DND-41 (cell line): ENCODE measurements at regions not wholly inside any gene's neighbourhood (a gene's known extent, or its start where the extent isn't known, plus 50 kb on each side); places are given as distances from the start of the nearest gene placed in this dataset.

Experiments
- ATAC-seq: fragments of 200-7000 bp; cut with Tn5 transposase; 3 replicates; pipeline ENCODE4 v1.9.1; 2021; ENCODE audit warnings: low read depth; ENCODE audit not compliant: insufficient read depth
- DNase-seq: peaks from one replicate; pipeline ENCODE4 v3.0.0-alpha.2; 2020
- H2AFZ ChIP-seq: 2 replicates; pipeline ENCODE4 v1.6.0; 2012; ENCODE audit warnings: low read depth, low read length
- H3K27ac ChIP-seq: 2 replicates; pipeline ENCODE4 v1.5.1; 2012; ENCODE audit warnings: low read length, inconsistent platforms
- H3K27me3 ChIP-seq: fragments of 200-600 bp; sonication (generic); 2 replicates; pipeline ENCODE4 v1.6.0; 2012; ENCODE audit warnings: low read length, mild to moderate bottlenecking, inconsistent platforms; ENCODE audit not compliant: insufficient read depth, poor library complexity
- H3K36me3 ChIP-seq: 2 replicates; pipeline ENCODE4 v1.5.1; 2012; ENCODE audit warnings: low read length, inconsistent platforms; ENCODE audit not compliant: insufficient read depth
- H3K4me1 ChIP-seq: 2 replicates; pipeline ENCODE4 v1.5.1; 2012; ENCODE audit warnings: mild to moderate bottlenecking, low read length; ENCODE audit not compliant: insufficient read depth
- H3K4me2 ChIP-seq: 2 replicates; pipeline ENCODE4 v1.6.0; 2012; ENCODE audit warnings: mild to moderate bottlenecking, moderate library complexity, low read length, inconsistent platforms; ENCODE audit not compliant: insufficient read depth
- H3K4me3 ChIP-seq, 2 experiments: fragments of 200-600 bp in 1 of 2; shearing (Covaris generic) in 1 of 2; 2 replicates each; pipeline ENCODE4 v1.5.1; 2012 to 2016; ENCODE audit warnings: inconsistent platforms in 2 of 2, low read length in 2 of 2, mild to moderate bottlenecking in 2 of 2, low read depth in 1 of 2, moderate library complexity in 1 of 2
- H3K79me2 ChIP-seq: 2 replicates; pipeline ENCODE4 v1.6.0; 2012; ENCODE audit warnings: low read length, inconsistent platforms; ENCODE audit not compliant: insufficient read depth
- H3K9ac ChIP-seq: 2 replicates; pipeline ENCODE4 v1.6.0; 2012; ENCODE audit warnings: low read depth, mild to moderate bottlenecking, inconsistent platforms, low read length, moderate library complexity
- H3K9me3 ChIP-seq: 2 replicates; pipeline ENCODE4 v1.5.1; 2012; ENCODE audit warnings: low read length, moderate library complexity, mild to moderate bottlenecking, inconsistent platforms; ENCODE audit not compliant: insufficient read depth, severe bottlenecking
- H4K20me1 ChIP-seq: 2 replicates; pipeline ENCODE4 v1.6.0; 2012; ENCODE audit warnings: low read length; ENCODE audit not compliant: insufficient read depth
- EZH2 ChIP-seq: IDR thresholded peaks from 3 replicates; pipeline ENCODE4 v1.6.1; 2012; ENCODE audit warnings: borderline replicate concordance, low read depth, mild to moderate bottlenecking, moderate library complexity, low read length, inconsistent platforms; ENCODE audit not compliant: severe bottlenecking
- TF ChIP-seq, protein P1 (sequence below): IDR thresholded peaks from 2 replicates; pipeline ENCODE4 v1.5.1; 2012; ENCODE audit warnings: borderline replicate concordance, low read length, moderate library complexity, mild to moderate bottlenecking; ENCODE audit not compliant: poor library complexity, severe bottlenecking; ENCODE audit errors: extremely low read depth

DNA sequence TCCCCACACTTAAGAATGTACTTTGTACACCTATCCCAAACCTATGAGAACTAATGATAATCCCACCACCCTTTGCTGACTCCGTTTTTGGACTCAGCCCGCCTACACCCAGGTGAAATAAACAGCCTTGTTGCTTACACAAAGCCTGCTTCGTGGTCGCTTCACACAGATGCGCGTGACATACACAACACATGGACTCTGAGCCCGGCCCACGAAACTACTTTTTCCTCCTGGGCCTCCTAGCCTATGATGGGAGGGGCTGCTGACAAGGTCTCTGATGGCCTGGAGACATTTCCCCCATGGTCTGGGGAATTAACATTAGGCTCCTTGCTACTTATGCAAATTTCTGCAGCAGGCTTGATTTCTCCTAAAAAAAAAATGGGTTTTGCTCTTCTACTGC, 1176.4 kb upstream of the RAG2 start:
- no peaks in the 10 kb centered on the region for H3K27me3 ChIP-seq
- H3K4me3 ChIP-seq: no peak overlapping the region
- H4K20me1 ChIP-seq: no peaks in the 10 kb centered on the region
- TF ChIP-seq, protein P1, sequence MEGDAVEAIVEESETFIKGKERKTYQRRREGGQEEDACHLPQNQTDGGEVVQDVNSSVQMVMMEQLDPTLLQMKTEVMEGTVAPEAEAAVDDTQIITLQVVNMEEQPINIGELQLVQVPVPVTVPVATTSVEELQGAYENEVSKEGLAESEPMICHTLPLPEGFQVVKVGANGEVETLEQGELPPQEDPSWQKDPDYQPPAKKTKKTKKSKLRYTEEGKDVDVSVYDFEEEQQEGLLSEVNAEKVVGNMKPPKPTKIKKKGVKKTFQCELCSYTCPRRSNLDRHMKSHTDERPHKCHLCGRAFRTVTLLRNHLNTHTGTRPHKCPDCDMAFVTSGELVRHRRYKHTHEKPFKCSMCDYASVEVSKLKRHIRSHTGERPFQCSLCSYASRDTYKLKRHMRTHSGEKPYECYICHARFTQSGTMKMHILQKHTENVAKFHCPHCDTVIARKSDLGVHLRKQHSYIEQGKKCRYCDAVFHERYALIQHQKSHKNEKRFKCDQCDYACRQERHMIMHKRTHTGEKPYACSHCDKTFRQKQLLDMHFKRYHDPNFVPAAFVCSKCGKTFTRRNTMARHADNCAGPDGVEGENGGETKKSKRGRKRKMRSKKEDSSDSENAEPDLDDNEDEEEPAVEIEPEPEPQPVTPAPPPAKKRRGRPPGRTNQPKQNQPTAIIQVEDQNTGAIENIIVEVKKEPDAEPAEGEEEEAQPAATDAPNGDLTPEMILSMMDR: no peak
- TF ChIP-seq EZH2: no peak
- no peak overlapping the region for H3K4me2 ChIP-seq
- H3K79me2 ChIP-seq: no peaks in the 10 kb centered on the region
- H2AFZ ChIP-seq: no peak overlapping the region
- no peak for DNase-seq
- H3K9me3 ChIP-seq: no peaks in the 10 kb centered on the region
- no peak for ATAC-seq
- H3K9ac ChIP-seq: no peak overlapping the region
- no peaks in the 10 kb centered on the region for H3K36me3 ChIP-seq
- H3K4me1 ChIP-seq: no peaks in the 10 kb centered on the region
- no peak overlapping the region for H3K27ac ChIP-seq

DNA sequence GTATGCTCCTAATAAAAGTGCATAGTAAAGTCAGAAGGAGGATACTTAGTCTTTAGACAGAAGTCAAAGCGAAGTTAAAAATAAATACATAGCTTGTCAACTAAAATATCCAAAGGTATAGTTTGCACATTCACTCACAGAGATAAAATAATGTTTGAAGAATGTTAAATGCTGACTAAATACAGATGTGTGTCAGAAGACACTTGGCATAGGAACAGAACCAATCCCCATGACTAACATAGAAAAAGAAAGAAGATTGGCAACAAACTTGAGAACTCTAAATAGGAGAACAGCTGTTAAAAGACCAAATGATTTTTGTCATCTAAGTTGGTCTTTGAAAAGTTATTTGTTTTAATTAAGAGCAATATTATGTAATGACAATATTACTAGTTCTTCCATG, 1172.1 kb upstream of the RAG2 start:
- no peak for ATAC-seq
- no peak overlapping the region for H3K9ac ChIP-seq
- no peak overlapping the region for H3K4me3 ChIP-seq
- H2AFZ ChIP-seq: no peak overlapping the region
- H4K20me1 ChIP-seq: no peaks in the 10 kb centered on the region
- H3K4me2 ChIP-seq: no peak overlapping the region
- TF ChIP-seq, protein P1: no peak
- TF ChIP-seq EZH2: no peak
- H3K27ac ChIP-seq: no peak overlapping the region
- no peaks in the 10 kb centered on the region for H3K36me3 ChIP-seq
- DNase-seq: no peak
- no peaks in the 10 kb centered on the region for H3K9me3 ChIP-seq
- H3K27me3 ChIP-seq: no peaks in the 10 kb centered on the region
- H3K4me1 ChIP-seq: no peaks in the 10 kb centered on the region
- no peaks in the 10 kb centered on the region for H3K79me2 ChIP-seq

DNA sequence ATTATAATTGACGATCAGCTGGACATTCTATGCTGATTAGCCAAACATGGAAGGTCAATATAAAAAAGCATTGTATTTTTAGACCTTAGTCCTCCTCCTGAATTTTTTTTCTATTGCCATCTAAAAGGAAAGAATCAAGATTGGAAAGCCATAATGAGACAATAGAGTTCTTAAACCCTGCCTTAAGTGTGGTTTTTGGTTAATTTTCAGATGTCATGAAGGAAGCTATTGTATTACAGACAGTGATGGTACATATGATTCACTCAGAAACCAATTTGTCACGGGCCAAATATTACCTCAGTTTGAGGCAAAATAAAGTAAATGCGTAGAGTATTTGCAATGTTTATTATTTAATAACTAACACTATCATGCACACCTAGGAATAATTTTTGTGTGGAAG, 1164.0 kb upstream of the RAG2 start:
- no peak overlapping the region for H3K27ac ChIP-seq
- TF ChIP-seq EZH2: no peak
- TF ChIP-seq, protein P1: no peak
- no peak overlapping the region for H3K4me3 ChIP-seq
- H3K4me2 ChIP-seq: no peak overlapping the region
- no peaks in the 10 kb centered on the region for H3K36me3 ChIP-seq
- H3K9me3 ChIP-seq: no peaks in the 10 kb centered on the region
- no peak overlapping the region for H3K9ac ChIP-seq
- H4K20me1 ChIP-seq: no peaks in the 10 kb centered on the region
- H3K79me2 ChIP-seq: no peaks in the 10 kb centered on the region
- H3K27me3 ChIP-seq: no peaks in the 10 kb centered on the region
- no peak for DNase-seq
- no peaks in the 10 kb centered on the region for H3K4me1 ChIP-seq
- H2AFZ ChIP-seq: no peak overlapping the region
- no peak for ATAC-seq

DNA sequence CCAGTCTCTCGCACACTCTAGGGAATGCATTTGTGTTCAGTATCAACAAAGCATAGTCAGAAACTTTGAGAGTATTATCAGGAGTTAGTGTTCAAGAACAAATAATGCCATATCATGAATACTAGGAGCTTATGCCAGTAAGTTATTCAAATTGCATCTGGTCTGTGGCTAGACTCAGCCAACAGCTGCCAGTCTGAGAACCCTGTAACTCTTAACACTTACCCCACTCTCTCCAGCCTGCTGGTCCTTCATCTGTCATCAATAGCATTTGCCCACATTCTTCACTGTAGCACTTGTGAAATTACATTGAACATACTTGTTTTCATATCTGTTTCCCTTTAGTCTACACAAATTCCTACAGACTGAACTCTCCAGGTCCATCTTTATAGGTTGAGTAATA, 1157.5 kb upstream of the RAG2 start:
- H2AFZ ChIP-seq: no peak overlapping the region
- no peaks in the 10 kb centered on the region for H3K27me3 ChIP-seq
- H3K79me2 ChIP-seq: no peaks in the 10 kb centered on the region
- H3K4me1 ChIP-seq: no peaks in the 10 kb centered on the region
- H3K4me2 ChIP-seq: no peak overlapping the region
- TF ChIP-seq EZH2: no peak
- TF ChIP-seq, protein P1: no peak
- DNase-seq: no peak
- no peaks in the 10 kb centered on the region for H3K9me3 ChIP-seq
- H3K9ac ChIP-seq: no peak overlapping the region
- no peaks in the 10 kb centered on the region for H4K20me1 ChIP-seq
- no peaks in the 10 kb centered on the region for H3K36me3 ChIP-seq
- no peak overlapping the region for H3K4me3 ChIP-seq
- H3K27ac ChIP-seq: no peak overlapping the region
- ATAC-seq: no peak
